HG03095 (cell line): ENCODE measurements at regions not wholly inside any gene's neighbourhood (a gene's known extent, or its start where the extent isn't known, plus 50 kb on each side); places are given as distances from the start of the nearest gene placed in this dataset.
"Not testable (repeated sequence)": the region's sequence is repeated elsewhere in the genome, so short reads cannot be mapped to it uniquely, and the experiment has no call there.

Source experiments
- ATAC-seq: cut with Tn5 transposase; IDR thresholded peaks from one replicate; pipeline ENCODE4 v1.9.1; 2021; ENCODE audit warnings: moderate library complexity; ENCODE audit not compliant: unreplicated experiment

GRCh38 chr7:6989968-6990367 lies 163.9 kb upstream of the CCZ1B start:
- ATAC-seq, result not testable (repeated sequence)

DNA sequence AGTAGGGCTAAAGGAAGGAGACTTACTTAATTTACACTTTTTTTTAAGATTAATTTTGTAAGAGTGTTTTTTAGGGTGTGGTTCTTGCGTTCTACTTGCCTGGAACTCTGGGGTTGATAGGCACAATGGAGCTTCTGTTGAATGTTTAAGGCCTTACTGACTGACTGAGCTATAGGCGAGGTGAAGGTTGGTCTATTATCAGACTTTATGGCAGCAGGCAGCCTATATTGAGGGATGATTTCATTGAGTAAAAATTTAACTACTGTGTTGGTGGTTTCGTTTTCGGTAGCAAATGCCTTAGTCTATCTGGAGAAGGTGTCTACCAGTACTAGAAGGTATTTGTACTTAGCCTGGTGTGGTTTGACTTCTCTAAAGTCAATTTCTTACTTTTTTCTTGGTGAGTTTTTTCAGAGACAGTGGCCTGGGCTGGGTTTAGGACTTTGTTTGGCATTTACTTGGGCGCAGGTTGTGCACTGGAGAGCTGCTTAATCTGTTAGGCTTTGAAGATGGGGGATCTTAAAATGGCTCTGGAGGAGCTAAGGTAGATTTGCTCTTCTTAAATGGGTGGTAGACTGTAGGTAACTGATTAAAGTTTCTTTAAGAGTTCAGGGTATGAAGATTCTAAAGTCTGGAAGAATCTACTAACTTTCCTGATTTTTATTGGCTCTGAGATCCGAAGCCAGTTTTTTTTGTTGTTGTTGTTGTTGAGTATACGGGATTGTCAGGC lies 164.5 kb upstream of the CCZ1B start:
- not testable (repeated sequence) for ATAC-seq

DNA sequence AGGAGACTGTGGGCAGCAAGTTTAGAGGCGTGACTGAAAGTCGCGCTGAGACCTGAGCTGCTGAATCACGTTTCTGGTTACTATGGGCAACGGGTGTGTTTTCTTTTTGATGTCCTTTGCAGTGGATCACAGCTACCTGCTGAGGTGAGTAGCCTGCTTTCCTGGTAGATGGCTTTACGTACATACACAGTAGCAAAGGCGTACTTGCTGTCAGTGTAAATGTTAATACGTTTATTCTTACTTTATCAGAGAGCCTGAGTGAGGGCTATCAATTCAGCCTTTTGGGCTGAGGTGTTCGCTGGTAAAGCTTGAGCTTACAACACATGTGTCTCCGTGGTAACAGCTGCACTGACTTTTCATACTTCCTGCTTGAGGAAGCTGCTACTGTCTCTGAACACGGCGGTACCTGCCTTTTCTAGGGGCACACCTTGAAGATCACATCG lies 165.1 kb upstream of the CCZ1B start:
- not testable (repeated sequence) for ATAC-seq

GRCh38 chr7:6991686-6992085 lies 165.6 kb upstream of the CCZ1B start:
- ATAC-seq, result not testable (repeated sequence)

DNA sequence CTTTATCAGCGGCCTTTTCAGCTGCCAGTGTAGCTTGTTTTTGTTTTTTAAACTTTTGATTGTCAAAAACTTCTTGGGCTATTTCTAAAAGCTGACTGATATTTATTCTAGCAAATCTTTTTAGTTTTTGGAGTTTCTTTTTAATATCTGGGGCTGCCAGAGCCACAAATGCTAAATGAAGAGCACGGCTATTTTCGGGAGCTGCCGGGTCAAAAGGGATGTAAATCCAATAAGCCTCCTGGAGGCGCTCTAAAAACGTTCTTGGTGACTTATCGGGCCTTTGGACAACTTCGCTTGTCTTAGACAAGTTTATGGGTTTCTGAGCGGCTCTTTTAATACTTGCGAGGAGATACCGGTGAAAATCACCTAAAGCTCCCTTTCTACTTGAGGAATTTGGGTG lies 166.1 kb upstream of the CCZ1B start:
- not testable (repeated sequence) for ATAC-seq

DNA sequence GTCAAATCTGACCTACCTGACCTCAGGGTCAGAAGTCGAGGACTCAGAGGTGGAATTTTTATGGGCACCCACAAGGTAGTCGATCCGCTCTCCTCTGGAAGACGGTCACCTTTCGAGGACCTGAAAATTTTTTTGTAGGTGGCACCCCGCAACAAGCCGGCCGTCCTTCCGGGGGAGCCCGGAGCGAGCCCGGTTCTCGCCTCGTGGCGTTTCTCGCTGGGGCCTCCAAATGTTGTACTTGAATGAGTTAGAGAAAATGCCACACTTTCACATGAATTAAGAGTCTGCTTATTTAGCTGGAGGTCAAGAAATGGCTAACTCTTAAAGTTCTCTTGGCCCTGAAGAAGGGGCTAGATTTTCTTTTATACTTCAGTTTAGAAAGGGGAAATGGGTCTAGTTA lies 169.0 kb upstream of the CCZ1B start:
- not testable (repeated sequence) for ATAC-seq

DNA sequence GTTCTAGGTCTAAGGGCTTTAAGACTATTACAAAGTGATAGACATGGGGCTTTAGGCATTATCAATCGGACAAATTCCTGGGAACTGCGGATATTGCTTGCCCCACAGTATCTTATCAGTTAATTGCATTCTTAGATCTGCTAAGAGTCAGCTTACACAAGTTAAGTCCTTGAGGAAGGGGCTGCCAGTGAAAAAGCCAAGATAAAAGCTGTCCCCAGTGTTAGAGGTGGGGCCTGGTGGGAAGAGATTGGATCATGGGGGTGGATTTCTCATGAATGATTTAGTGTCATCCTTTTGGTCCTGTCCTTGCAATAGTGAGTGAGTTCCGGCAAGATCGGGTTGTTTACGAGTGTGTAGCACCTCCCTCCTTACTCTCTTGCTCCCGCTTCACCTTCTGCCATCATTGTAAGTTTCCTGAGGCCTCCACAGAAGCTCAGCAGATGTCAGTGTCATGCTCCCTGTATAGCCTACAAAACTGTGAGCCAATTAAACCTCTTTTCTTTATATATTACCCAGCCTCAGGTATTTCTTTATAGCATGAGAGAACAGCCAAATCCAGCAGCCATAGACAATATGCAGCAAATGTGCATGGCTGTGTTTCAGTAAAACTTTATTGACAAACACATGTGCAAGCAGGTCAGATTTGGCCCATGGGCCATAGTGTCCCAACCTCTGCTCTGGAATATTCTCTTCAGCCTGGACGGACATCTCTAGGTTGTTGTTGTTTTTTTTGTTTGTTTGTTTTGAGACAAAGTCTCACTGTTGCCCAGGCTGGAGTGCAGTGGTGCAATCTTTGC lies 169.6 kb upstream of the CCZ1B start:
- ATAC-seq, result not testable (repeated sequence)

DNA sequence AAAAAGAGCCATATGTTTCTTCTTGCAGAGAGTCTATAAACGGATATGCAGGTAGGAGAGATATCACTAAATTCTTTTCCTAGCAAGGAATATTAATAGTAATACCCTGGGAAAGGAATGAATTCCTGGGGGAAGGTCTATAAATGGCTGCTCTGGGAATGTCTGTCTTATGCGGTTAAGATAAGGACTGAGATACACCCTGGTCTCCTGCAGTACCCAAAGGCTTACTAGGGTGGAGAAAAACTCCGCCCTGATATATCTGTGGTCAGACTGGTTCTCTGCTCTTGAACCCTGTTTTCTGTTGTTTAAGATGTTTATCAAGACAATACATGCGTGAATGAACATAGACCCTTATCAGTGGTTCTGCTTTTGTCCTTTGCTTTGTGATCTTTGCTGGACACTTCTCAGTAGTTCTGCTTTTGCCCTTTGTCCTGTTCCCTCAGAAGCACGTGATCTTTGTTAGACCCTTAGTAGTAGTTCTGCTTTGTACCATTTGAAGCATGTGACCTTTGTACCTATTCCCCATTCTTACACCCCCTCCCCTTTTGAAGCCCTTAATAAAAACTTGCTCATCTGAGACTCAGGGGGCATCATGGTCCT lies 173.1 kb upstream of the CCZ1B start:
- not testable (repeated sequence) for ATAC-seq

DNA sequence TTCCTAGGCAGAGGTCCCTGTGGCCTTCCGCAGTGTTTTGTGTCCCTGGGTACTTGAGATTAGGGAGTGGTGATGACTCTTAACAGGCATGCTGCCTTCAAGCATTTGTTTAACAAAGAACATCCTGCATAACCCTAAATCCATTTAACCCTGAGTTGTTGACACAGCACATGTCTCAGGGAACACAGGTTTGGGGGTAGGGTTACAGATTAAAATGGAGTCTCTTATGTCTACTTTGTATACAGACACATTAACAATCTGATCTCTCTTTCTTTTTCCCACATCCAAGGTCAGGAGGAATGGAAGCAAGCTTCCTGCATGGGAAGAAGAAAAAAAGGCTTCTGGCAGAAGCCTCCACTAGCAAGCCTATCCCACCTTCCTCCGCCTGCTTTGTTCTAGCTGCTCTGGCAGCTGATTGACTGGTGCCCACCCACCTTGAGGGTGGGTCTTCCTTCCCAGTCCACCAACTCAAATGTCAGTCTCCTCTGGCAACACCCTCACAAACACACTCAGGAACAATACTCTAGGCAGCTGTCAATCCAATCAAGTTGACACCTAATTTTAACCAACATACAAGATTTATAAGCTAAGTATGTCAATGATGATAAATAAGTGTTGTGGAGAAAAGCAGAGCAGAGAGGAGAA lies 176.5 kb upstream of the CCZ1B start:
- ATAC-seq, result no peak

DNA sequence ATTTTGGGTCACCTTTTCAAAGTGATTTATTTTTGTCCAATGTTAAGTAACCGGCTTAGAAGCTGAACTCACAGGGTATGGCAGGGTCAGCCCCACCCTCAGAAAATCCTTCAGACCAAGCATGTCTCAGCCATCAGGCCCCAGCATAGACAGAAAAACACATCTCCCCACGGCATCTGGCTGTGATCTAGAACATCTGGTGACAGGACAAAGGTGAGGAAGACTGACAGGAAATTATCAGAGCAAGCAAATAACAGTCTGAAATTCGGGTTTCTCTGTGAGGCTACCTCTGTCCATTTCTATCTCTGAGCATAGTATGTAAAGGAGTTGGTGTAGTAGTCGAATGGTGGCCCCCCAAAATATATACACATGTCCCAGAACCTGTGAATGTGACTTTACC lies 177.0 kb upstream of the C1GALT1 start:
- no peak for ATAC-seq

- ATAC-seq, result not testable (repeated sequence)
These were observed 176.4 kb upstream of the C1GALT1 start for GRCh38 chr7:7005949-7006348.

DNA sequence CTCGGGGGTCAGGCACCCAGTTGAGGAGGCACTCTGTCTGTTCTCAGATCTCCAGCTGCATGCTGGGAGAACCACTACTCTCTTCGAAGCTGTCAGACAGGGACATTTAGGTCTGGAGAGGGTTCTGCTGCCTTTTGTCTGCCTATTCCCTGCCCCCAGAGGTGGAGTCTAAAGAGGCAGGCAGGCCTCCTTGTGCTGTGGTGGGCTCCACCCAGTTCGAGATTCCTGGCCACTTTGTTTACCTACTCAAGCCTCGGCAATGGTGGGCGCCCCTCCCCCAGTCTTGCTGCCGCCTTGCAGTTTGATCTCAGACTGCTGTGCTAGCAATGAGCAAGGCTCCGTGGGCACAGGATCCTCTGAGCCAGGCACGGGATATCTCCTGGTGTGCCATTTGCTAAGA lies 171.1 kb upstream of the C1GALT1 start:
- ATAC-seq, result not testable (repeated sequence)

GRCh38 chr7:7011751-7012150 lies 170.6 kb upstream of the C1GALT1 start:
- ATAC-seq, result not testable (repeated sequence)

DNA sequence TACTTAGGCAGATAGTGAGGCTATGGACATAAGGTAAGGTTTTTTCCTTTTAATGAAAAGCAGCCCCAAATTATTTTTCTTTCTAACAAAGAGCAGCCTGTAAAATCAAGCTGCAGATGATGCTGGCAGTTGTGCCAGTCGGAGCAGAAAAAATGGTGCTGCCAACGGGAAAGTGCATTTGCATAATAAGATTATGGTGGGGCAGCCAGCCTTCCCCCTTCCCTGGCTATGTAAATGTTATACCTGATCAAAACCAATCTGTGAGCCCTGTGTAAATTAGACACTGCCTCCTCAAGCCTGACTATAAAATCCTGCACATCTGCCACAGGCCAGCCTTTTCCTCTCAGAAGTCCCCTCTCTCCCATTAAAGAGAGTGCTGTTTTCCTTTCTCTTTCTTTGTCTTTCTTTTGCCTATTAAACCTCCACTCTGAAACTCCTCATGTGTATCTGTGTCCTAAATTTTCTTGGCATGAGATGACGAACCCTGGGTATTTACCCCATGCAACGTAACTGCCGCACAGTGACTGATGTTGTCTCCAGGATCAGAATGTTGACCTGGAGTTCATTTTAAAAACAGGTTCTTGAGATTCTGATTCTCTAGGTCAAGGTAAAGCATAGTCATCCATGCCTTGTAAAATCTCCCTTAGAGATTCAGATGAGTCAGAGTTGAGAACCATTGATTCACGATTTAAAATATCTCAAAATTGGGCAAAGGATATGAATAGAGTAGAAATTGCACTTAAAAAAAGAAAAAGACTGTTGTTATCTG lies 167.3 kb upstream of the C1GALT1 start:
- no peak for ATAC-seq

GRCh38 chr7:7017707-7018280 lies 164.6 kb upstream of the C1GALT1 start:
- ATAC-seq, result no peak

DNA sequence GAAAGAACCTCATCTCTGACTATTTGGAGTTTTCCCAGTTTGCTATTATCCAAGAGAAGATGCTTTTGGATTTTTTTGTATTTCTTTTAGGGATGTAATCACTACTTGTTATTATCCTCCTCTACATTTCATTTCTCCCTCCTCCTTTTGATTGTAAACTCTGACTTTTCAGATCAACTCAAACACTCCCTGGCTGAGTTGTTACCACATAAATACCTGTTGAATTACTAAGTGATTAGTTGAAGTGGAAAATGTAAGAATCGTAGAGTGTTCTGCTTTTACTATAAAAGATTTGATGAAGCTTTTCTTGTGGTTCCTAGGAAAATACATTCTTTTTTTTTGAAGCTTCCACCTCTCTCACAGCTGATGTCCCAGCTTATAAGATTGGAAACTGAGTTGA lies 164.1 kb upstream of the C1GALT1 start:
- ATAC-seq, result no peak

DNA sequence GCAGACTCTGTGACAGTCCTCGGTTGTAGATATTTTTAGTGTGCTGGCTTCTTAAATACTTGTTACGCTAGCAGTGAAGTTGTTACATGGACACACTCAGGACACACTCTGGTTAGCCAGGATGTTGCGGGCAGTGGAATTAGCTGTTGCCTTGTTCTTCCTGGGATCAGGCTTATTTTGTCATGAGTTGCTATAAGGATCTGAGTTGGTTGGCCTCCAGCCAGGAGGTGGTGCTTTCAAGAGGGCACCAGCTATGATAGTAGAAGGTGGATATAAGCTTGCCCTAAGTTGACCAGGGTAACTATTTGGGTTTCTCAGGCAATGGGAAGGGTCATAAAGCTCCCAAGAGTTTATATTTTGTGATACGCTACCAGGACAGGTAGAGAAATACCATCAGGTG lies 150.1 kb upstream of the C1GALT1 start:
- ATAC-seq, result no peak

DNA sequence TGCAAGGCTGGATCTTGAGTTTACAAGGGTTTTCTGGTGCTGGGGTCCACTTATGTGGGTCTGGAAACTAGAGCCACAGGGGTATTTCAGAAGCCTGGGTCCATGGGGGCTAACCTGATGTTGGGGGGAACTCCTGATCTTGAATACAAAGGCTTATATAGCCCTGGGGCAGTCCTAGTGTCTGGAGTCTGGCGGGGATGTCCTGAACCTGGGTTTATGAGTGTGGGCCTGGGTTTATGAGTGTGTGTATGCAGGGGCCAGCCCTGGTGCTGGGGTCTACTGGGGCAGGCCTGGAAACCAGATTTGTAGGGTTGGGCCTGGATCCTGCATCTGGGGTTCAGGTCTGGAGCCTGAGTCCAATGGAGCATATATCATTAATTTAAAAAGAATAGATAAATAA lies 146.5 kb upstream of the C1GALT1 start:
- no peak for ATAC-seq

GRCh38 chr7:7042286-7042893 lies 140.0 kb upstream of the C1GALT1 start:
- ATAC-seq, result not testable (repeated sequence)

- ATAC-seq, result no peak
These were observed 137.5 kb upstream of the C1GALT1 start for GRCh38 chr7:7044806-7045205.
